ENCODE measurements at regions not wholly inside any gene's neighbourhood (a gene's known extent, or its start where the extent isn't known, plus 50 kb on each side); places are given as distances from the start of the nearest gene placed in this dataset.

DNA sequence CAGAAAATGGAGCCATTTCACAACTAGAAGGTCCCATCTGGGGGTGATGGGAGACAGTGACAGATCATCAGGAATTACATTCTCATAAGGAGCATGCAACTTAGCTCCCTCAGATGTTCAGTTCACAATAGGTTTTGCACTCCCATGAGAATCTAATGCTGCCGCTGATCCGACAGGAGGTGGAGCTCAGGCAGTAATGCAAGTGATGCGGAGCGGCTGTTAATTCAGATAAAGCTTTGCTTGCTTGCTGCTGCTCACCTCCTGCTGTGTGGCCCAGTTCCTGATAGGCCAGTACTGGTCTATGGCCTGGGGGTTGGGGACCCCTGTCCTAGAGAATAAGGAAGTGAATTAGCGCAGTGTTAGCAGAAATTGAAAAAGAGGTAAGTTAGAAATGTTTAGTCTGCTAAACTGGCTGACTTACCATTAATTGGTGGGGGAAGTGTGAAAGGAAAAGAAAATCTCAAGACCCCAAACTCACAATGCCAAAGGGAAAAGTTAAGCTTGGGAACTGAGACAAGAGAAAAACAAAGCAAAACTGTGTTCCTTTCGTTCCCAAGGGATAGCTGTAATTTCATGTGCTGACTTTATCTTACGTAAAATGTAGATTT lies 76.4 kb downstream of the LYZL2 start (continued):
- TF ChIP-seq, protein P1, sequence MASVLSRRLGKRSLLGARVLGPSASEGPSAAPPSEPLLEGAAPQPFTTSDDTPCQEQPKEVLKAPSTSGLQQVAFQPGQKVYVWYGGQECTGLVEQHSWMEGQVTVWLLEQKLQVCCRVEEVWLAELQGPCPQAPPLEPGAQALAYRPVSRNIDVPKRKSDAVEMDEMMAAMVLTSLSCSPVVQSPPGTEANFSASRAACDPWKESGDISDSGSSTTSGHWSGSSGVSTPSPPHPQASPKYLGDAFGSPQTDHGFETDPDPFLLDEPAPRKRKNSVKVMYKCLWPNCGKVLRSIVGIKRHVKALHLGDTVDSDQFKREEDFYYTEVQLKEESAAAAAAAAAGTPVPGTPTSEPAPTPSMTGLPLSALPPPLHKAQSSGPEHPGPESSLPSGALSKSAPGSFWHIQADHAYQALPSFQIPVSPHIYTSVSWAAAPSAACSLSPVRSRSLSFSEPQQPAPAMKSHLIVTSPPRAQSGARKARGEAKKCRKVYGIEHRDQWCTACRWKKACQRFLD (CRISPR knock-in tag; IDR thresholded peaks at IDR 0.05) = peak; percentile 84; the same call in 1 of the 2 replicates
- peak; percentile 60 for TF ChIP-seq TAF9B (IDR thresholded peaks at IDR 0.05; ENCODE audit: partially characterized antibody)
- TF ChIP-seq PYGO2 (tag; IDR thresholded peaks at IDR 0.05) = no peak
- TF ChIP-seq, protein P2, sequence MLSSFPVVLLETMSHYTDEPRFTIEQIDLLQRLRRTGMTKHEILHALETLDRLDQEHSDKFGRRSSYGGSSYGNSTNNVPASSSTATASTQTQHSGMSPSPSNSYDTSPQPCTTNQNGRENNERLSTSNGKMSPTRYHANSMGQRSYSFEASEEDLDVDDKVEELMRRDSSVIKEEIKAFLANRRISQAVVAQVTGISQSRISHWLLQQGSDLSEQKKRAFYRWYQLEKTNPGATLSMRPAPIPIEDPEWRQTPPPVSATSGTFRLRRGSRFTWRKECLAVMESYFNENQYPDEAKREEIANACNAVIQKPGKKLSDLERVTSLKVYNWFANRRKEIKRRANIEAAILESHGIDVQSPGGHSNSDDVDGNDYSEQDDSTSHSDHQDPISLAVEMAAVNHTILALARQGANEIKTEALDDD (IDR thresholded peaks at IDR 0.05) = peak; percentile 96
- no peak for TF ChIP-seq ZNF184 (CRISPR knock-in tag; IDR thresholded peaks at IDR 0.05)
- TF ChIP-seq, protein P3, sequence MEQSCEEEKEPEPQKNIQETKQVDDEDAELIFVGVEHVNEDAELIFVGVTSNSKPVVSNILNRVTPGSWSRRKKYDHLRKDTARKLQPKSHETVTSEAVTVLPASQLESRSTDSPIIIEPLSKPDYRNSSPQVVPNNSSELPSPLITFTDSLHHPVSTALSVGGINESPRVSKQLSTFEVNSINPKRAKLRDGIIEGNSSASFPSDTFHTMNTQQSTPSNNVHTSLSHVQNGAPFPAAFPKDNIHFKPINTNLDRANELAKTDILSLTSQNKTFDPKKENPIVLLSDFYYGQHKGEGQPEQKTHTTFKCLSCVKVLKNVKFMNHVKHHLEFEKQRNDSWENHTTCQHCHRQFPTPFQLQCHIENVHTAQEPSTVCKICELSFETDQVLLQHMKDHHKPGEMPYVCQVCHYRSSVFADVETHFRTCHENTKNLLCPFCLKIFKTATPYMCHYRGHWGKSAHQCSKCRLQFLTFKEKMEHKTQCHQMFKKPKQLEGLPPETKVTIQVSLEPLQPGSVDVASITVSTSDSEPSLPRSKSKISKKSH (CRISPR knock-in tag; IDR thresholded peaks at IDR 0.05) = no peak
- TF ChIP-seq, protein P4, sequence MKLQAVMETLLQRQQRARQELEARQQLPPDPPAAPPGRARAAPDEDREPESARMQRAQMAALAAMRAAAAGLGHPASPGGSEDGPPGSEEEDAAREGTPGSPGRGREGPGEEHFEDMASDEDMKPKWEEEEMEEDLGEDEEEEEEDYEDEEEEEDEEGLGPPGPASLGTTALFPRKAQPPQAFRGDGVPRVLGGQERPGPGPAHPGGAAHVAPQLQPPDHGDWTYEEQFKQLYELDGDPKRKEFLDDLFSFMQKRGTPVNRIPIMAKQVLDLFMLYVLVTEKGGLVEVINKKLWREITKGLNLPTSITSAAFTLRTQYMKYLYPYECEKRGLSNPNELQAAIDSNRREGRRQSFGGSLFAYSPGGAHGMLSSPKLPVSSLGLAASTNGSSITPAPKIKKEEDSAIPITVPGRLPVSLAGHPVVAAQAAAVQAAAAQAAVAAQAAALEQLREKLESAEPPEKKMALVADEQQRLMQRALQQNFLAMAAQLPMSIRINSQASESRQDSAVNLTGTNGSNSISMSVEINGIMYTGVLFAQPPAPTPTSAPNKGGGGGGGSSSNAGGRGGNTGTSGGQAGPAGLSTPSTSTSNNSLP (IDR thresholded peaks at IDR 0.05; ENCODE audit: borderline replicate concordance, low read depth, low read length) = peak; percentile 95
- no peak for TF ChIP-seq ARHGAP35 (IDR thresholded peaks at IDR 0.05; ENCODE audit: partially characterized antibody)
- no peak for TF ChIP-seq ZKSCAN3 (CRISPR knock-in tag; IDR thresholded peaks at IDR 0.05)
- TF ChIP-seq, protein P5, sequence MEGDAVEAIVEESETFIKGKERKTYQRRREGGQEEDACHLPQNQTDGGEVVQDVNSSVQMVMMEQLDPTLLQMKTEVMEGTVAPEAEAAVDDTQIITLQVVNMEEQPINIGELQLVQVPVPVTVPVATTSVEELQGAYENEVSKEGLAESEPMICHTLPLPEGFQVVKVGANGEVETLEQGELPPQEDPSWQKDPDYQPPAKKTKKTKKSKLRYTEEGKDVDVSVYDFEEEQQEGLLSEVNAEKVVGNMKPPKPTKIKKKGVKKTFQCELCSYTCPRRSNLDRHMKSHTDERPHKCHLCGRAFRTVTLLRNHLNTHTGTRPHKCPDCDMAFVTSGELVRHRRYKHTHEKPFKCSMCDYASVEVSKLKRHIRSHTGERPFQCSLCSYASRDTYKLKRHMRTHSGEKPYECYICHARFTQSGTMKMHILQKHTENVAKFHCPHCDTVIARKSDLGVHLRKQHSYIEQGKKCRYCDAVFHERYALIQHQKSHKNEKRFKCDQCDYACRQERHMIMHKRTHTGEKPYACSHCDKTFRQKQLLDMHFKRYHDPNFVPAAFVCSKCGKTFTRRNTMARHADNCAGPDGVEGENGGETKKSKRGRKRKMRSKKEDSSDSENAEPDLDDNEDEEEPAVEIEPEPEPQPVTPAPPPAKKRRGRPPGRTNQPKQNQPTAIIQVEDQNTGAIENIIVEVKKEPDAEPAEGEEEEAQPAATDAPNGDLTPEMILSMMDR (IDR thresholded peaks at IDR 0.05 in 2 of 3, conservative IDR thresholded peaks at IDR 0.05 in 1 of 3; ENCODE audit: insufficient read depth in 2 of 3, low read depth in 1 of 3, low read length in 3 of 3) = peak in 2 of 3 experiments; percentile 16 to 39; a peak in 2 of 6 replicates
- no peak for TF ChIP-seq PCBP2 (IDR thresholded peaks at IDR 0.05; ENCODE audit: low read depth, low read length, poor library complexity, severe bottlenecking)
- TF ChIP-seq U2AF1 (optimal IDR thresholded peaks at IDR 0.05; ENCODE audit: low read depth, low read length) = no peak
- peak; percentile 49; the same call in 1 of the 2 replicates for TF ChIP-seq SMAD4 (CRISPR knock-in tag; conservative IDR thresholded peaks at IDR 0.05)
- peak; percentile 49; the same call in 1 of the 2 replicates for TF ChIP-seq ZKSCAN1 (IDR thresholded peaks at IDR 0.05; ENCODE audit: low read depth, low read length)
- TF ChIP-seq NCOA4 (IDR thresholded peaks at IDR 0.05; ENCODE audit: partially characterized antibody) = no peak
- TF ChIP-seq ZNF212 (CRISPR knock-in tag; IDR thresholded peaks at IDR 0.05) = no peak
- TF ChIP-seq, protein P6, sequence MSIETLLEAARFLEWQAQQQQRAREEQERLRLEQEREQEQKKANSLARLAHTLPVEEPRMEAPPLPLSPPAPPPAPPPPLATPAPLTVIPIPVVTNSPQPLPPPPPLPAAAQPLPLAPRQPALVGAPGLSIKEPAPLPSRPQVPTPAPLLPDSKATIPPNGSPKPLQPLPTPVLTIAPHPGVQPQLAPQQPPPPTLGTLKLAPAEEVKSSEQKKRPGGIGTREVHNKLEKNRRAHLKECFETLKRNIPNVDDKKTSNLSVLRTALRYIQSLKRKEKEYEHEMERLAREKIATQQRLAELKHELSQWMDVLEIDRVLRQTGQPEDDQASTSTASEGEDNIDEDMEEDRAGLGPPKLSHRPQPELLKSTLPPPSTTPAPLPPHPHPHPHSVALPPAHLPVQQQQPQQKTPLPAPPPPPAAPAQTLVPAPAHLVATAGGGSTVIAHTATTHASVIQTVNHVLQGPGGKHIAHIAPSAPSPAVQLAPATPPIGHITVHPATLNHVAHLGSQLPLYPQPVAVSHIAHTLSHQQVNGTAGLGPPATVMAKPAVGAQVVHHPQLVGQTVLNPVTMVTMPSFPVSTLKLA (conservative IDR thresholded peaks at IDR 0.05) = peak; percentile 4 to 9; a peak in 3 of 4 replicates
- no peak for TF ChIP-seq RBM17 (IDR thresholded peaks at IDR 0.05; ENCODE audit: borderline replicate concordance, low read depth, low read length)

Data from K562 (cell line).